ENCODE measurements at regions not wholly inside any gene's neighbourhood (a gene's known extent, or its start where the extent isn't known, plus 50 kb on each side); places are given as distances from the start of the nearest gene placed in this dataset.
"Not testable (repeated sequence)": the region's sequence is repeated elsewhere in the genome, so short reads cannot be mapped to it uniquely, and the experiment has no call there.

DNA sequence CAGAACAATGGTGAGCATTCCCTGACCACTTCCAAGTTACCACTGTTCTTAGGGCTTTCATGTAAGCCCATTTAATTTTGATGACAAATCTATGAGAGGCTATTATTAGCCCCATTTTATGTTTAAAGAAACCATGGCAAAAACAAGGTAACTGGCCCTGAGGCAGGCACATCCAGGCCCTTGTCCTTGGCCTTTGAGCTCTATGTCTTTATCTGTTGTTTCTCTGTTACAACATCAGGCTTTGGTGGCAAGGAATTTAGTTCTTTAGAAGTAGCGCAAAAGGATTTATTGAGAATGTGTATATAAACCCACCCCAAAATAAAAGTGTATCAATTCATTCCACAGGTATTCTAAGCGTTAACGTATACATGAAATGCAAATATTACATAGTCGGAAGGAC is 257.1 kb downstream of the HNMT start:
- DNase-seq, result no peak

DNA sequence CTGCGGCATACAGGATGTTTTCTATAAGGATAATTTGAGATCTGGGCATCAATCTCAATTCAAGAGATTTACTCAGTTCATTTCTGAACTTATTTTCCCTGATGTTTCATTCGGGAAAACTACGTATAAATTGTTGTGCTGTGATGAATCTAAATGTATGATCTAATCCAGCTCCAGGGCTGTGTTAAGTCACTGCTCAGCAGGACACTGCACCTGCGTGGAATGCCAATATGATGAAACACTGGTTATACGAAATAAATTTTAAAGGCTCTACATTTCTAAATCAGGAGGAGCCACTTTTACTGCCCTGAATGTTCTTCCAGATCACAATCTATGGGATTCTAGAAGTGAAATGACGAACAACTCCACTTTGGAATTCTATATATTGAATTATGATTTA is 259.0 kb downstream of the HNMT start:
- DNase-seq, result no peak

DNA sequence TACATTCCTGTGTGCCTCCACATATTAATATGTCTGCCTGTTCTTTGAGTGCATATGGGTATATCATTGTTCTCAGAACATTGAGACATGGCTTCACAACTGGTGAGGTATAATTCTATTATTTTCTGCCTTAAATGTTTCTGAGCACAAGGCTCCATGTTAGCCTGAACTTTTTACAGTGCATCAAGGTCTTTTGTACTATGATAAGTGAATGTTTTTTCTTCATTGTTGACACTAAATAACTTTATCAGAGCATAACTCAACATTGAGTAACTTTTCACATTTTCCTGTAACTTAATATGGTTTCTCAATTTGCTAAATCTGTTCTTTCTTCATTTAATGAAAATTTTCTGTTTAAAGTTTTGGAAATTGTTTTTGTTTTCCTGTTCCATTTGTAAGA is 262.9 kb downstream of the HNMT start:
- no peak for DNase-seq

DNA sequence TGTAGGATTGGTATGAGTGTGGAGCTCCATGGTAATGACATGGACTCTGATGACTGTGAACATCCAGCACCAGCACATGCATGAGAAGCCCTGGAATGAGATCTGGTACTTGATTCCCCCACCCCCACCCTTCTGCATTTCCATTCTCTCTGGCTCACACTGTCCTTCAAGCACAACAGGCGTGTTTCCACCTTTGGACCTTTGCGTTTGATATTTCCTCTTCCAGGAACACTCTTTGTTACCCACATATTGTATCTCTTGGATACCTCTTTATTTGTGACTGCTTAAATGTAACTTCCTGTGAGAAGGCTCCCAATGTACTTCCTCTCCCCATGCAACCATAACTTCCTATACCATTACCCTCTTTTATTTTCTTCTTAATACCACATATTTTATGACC is 263.8 kb downstream of the HNMT start:
- no peak for DNase-seq

DNA sequence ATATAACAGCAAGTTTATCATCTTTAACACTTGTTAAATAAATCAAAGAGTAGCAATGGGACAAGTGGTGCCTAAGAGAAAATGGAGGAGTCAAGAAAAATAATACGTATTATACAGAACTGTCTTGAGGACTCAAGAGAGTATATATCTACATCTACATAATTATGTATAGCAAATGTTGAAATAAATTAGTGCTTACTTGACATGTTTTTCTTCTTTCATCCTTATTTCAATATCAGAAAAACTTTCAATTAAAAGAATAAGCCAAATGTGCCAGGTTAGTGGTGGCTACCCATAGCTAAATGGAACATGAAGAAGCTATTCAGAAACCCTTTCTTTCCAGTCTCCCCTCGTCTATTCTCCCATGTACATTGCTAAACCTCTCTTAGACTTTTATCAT is 267.3 kb upstream of the SPOPL start:
- DNase-seq, result no peak

DNA sequence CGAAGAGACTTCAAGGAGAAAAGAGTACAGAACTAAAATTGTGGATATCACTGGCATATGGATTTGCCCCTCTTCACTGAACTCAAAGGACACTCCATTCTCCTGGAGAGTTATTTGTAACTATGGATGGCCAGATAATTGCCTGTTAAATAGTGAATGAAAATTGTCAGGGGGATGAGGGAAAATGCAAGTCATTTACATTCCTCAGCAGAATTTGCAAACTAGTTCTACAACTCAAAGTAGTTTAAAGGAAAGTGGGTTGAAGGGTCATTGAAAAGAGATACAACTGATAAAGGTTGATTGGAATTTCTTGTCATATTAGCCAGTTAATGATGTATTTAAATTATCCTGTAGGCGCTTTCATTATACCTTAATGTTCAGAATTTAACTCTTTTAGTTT is 266.5 kb upstream of the SPOPL start:
- no peak for DNase-seq

DNA sequence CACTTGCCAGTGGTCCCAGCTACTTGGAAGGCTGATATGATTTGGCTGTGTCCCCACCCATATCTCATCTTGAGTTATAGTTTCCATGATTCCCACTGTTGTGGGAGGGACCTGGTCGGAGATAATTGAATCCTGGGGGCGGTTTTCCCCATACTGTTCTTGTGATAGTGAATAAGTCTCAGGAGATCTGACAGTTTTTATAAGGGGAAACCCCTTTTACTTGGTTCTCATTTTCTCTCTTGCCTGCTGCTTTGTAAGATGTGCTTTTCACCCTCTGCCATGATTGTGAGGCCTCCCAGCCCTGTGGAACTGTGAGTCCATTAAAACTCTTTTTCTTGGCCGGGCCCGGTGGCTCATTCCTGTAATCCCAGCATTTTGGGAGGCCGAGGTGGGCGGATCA is 265.4 kb upstream of the SPOPL start:
- no peak for DNase-seq

DNA sequence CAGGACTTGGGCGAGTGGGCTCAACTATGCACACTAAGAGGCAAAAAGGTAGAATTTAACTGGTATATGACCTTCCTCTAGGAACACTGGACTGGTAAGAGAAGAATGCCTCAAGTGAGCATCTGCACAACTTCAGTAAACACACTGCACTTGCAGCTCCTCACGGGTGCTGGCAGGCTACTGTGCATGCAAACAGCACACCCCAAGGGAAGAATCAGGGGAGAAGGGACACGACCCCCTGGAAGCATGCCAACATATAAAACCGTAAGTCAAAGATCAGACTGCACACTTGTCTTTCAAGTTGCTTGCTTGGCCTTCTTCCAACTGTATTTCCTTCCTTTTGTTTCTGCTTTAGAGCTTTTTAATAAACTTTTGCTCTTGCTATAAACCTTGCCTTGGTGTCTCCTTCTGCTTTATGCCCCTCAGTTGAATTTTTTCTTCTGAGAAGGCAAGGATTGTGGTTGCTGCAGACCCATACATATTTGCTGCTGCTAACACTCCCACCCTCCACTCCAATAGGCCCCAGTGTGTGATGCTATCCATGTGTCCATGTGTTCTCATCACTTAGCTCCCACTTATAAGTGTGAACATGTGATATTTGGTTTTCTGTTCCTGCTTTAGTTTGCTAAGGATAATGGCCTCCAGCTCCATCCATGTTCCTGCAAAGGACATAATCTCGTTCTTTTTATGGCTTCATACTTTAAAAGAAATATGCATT is 263.7 kb upstream of the SPOPL start:
- no peak for DNase-seq

DNA sequence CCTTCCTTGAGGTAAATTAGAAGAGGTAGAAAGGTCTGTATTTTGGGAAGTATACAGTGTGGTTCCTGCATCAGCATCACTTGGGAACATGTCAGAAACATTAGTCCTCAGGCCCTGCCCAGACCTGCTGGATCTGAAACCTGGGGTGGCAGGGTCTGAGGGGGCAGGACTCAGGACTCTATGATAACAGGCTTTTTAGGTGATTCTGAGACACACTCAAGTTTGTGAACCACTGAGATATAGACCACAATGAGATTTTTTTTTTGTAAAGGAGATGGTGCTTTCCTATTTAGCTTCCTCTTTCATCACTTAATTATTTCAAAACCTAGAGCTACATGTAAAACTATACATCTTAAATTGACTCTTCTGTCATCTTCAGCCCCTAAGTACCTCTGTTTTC is 262.7 kb upstream of the SPOPL start:
- no peak for DNase-seq

DNA sequence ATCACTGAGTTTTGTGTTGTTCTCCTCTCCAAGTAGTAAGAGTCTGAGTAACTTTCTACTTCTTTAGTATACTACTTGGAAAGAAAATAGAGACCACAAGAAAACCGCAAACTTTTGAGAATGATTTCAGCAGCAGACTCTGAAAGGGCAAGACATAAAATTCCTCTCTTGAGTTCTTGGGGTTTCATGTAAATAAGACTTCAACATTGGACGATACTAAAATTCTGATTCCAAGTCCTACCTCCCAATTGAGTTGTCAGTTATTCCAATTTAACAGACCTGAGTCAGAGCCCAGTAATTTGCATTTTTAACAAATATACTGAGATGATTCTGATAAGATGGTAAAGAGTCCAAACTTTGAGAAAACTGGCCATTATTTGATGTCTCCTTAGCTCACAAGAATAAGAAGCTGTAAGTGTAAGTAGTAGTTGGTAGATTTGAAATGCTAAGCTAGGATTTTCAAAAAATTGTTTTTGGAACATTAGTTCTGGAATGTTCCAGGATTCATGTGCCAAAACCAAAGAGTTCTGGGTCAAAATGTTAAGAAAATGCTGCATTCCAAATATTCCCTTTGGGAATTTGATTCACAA is 261.6 kb upstream of the SPOPL start:
- no peak for DNase-seq

DNA sequence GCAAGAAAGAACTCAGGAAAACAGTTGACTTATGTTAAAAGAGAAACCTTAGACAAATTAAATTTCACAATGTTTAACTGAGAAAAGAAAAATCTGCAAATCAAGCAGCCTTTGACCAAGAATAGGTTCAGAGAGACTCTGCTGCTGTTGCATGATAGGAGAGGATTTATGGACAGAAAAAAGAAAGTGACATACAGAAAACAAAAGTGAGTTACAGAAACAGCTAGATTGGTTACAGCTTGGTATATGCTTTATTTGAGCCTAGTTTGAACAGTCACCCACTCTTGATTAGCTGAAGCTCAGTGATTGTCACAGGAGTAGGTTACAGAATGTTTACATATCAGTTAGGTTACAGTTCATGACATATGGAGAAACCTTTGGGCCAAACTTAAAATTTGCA is 258.2 kb upstream of the SPOPL start:
- DNase-seq, result no peak

DNA sequence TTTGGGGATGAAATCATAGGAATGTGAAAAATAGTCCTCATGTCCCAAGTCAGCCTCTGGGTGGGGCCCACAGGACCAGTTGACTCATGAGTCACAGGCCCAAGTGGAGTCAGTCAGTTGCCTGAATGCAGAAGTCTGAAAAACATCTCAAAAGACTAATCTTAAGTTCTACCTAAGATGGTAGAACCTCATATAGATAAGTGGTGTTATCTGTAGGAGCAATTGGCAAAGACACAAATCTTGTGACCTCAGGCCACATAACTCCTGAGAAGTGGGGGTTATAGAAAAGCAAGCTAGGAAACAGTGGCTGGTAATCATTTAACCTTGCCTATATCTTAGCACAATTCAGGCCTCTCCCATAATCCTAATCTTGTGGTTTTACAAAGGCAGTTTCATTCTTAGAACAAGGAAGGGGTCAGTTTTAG is 257.1 kb upstream of the SPOPL start:
- no peak for DNase-seq

DNA sequence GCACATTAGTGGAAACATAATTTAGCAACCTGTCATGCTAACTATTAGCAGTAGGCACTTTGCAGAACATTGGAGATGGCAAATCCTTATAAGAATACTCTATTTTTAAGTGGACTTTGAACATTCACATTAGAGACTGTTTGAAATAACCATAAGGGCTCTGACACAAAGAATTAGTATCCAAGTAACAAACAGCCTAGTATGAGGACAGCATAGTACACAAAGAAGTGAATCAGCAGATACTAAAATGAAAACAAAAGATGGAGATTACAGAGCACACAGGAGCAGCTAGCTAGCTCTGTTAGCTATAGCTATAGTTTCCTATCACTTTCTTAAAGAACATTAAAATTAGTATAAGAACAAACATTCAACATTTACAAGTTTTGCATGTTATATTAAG is 256.3 kb upstream of the SPOPL start:
- no peak for DNase-seq

DNA sequence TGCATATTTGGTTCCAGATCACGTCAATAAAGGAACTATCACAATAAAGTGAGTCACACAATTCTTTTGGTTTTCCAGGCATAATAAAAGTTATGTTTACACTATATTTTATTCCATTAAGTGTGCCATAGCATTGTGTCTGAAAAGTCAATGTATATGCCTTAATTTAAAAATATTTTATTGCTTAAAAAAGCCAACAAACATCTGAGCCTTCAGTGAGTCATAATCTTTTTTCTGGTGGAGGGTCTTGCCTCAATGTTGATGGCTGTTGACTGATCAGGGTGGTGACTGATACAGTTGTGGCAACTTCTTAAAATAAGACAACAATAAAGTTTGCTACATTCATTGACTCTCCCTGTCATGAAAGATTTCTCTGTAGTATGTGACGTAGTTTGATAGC is 254.3 kb upstream of the SPOPL start:
- no peak for DNase-seq

DNA sequence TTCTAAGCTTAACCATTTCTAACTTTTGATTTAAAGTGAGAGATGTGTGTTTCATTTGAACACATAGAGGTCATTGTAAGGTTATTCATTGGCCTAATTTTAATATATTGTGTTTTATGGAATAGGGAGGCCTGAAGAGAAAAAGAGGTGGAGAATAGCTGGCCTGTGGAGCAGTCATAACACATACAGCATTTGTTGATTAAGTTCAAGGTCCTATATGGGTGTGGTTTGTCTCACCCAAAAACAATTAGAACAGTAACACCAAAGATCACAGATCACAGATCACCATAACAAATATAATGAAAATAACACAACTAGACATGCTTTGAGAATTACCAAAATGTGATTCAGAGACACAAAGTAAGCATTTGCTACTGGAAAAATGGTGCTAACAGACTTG is 252.4 kb upstream of the SPOPL start:
- no peak for DNase-seq

DNA sequence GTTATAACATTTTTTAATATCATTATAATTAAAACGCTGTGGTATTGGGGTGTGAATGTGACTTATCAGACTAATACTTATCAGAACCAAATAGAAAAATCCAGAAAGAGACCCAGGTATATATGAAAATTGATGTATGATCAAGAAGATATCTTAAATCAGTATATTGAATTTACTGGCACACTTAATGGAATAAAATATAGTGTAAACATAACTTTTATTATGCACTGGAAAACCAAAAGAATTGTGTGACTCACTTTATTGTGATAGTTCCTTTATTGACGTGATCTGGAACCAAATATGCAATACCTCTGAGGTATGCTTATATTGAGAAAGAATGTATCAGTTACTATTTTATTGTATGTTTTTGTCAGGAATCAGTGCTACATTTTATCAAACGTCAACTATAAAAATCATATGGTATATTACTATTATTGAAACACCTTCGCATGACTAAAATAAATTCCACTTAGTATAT is 250.7 kb upstream of the SPOPL start:
- DNase-seq, result not testable (repeated sequence)

DNA sequence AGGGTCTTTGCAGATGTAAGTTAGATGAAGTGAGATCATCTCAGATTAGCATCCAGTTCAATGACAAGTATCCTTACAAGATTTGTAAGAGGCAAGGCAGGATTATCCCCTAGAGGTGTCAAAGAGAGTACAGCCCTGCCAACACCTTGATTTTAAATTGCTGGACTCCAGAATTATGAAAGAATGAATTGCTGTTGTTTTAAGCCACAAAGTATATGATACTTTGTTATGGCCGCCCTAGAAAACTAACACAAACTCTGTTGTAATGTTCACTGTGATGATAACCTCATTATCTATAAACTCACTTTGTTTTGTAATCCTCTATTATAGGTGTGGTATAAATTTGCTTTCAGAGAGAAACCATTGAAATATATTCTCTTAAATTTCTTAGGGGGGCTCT is 249.0 kb upstream of the SPOPL start:
- no peak for DNase-seq

DNA sequence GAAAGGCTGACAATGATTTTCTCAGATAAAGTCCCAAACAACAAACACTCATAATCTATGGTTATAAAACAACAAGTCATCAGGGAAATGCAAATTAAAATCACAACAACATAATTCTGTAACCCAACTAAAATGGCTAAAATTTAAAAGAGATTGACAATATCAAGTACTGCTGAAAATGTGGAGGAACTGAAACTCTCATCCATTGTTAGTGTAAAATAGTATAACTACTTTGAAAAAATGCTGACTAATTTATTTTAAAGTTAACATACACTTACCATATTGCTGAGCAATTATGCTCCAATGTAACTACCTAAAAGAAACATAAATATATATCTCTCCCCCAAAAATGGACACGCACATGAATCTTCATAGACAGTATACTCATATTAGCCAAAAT is 245.9 kb upstream of the SPOPL start:
- DNase-seq, result no peak

DNA sequence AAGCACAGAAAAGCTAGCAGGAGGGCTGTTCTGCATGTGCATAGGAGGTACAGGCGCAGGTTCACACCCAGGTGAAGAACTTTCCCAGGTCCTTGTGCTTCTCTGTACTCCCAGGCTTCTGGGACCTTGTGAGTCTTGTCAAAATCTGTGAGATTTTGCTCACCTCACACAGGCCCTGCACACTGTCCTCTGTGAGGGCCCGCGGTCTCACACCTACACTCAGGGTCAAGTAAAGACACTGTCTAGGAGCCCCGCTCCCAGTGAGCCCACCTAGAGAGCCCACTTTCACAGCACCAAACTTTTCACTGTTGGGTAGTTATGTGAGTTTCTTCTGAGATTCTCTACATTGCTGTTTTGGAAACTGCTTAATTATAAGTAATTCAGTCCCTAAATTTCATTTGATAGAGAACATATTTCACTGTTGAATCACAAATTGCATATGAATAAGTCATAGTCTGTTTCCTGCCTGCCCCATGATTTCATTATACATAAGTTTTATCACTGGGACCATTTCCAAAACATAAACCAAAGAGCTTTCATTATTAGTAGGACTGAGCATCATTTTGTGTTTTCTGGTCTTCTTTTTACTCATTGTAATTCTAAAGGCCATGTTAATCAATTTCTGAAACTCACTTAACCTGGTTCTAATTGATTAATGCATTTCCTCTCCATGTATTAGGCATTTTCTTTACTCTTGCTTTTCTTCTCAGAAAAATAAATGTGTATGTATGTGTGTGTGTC is 234.2 kb upstream of the SPOPL start:
- DNase-seq, result no peak

DNA sequence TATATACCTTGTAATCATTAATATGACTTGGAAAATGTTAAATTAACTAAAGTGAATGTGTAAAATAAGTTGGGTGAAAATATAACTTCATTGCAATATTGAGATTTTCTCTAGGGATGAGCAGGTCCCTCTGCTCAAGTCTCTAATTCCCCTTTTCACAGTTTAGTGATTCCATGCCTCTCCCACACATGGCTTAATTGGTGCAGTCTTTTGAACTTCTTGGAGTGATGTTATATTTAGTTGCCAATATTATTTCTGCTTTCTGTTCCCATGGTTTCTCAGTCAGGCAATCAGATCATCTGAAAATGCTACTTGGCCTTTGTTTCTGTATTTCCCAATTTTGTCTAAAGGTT is 233.7 kb upstream of the SPOPL start:
- DNase-seq, result no peak

DNA sequence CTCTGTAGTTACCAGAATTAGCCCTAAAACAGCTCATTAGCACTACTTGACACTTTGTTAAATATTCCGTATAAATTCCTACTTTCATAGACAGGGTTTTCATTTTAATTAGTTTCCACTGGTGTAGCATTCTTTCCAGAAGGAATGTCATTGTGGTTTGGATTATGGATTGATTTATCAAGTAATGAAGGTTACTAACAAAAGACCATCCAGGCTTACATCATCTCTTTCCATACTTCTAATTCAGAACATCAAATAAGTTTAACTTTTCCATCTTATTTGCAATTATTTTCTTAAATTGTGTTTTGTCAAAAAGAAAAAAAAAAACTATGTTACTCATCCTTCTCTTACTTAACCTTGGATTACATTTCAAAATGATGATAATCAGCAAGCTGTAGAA is 231.8 kb upstream of the SPOPL start:
- no peak for DNase-seq

DNA sequence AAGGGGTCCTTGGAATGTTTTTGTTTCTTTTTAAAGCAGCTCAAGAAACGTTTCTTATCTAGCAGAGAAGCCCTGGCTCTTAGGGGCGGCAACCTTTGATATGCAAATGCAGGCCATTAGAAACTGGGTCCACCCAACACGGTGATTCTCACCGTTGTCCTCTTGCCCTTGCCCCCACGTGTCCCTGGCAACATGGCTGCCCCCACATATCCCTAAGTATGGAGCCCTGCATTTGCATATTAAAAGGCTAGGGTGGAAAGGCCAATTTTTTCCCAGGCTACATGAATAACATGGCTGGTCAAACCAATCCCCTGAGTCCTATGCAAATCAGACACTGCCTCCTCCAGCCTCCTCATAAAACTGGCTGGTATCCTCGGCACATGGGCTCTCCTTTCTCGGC is 230.1 kb upstream of the SPOPL start:
- DNase-seq, result no peak

DNA sequence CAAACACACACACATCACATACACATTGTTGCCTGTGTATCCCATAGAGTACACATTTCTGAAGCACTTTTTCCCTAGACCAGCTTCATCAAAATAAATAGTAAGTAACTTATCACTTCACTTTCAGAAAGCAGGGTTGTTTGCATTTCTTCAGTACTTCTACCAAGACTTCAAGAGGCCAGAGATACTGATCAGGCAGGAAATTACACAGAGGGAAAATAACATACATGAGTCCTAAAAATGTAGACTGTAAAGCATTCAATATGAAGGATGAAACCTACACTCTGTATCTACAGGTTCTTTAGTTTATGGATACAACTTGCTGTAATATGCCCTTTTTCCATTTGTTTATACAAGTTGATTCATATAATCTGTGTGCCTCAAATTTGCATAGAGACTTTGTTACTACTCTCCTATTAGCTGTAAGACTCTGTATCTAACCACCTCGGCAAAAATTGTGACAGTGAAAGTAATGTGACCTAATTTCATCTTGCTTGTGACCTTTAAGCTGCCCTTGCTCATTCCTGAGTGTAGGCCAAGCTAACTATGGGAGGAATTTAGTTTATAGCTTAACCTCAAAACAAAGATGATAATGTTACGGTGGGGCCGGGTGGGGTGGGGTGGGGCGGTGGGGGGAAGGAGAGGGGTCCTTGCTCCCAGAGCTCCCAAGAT is 228.9 kb upstream of the SPOPL start:
- no peak for DNase-seq

DNA sequence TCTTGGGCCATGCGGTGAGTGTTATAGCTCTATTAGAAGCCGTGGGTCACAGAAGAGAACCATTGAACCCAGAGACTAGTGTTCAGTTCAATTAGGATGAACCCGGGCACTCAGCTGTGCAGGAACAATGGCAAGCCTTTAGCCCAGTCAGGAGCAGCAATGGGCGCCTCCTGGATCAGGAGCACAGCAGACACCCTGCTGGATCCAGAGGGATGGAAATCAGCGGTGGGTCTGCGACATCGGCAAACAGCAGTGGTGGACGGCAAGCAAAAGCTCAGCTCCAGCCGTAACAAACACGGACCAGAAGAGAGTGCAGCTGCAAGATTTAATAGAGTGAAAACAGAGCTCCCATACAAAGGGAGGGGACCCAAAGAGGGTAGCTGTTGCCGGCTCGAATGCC is 228.3 kb upstream of the SPOPL start:
- DNase-seq, result not testable (repeated sequence)
